Ishikawa (cell line): ENCODE measurements at regions not wholly inside any gene's neighbourhood (a gene's known extent, or its start where the extent isn't known, plus 50 kb on each side); places are given as distances from the start of the nearest gene placed in this dataset.
A peak's percentile ranks its signal among the peaks of the same experiment; 100 is the strongest.

Experiments used
- CEBPB ChIP-seq: IDR thresholded peaks from 2 replicates; pipeline ENCODE4 v1.6.1; 2012
- EGR1 ChIP-seq: IDR thresholded peaks from 2 replicates; pipeline ENCODE4 v1.6.1; 2012
- EP300 ChIP-seq: IDR thresholded peaks from 2 replicates; pipeline ENCODE4 v1.6.1; 2012; ENCODE audit warnings: borderline replicate concordance
- MAX ChIP-seq: IDR thresholded peaks from 2 replicates; pipeline ENCODE4 v1.6.1; 2012
- NFIC ChIP-seq: IDR thresholded peaks from 2 replicates; pipeline ENCODE4 v1.6.1; 2012
- RAD21 ChIP-seq: IDR thresholded peaks from 2 replicates; pipeline ENCODE4 v1.6.1; 2012; ENCODE audit warnings: low read depth
- TCF12 ChIP-seq: IDR thresholded peaks from 2 replicates; pipeline ENCODE4 v1.6.1; 2012; ENCODE audit warnings: low read depth
- TEAD4 ChIP-seq: IDR thresholded peaks from 2 replicates; pipeline ENCODE4 v1.6.1; 2012
- YY1 ChIP-seq: IDR thresholded peaks from 2 replicates; pipeline ENCODE4 v1.6.1; 2012; ENCODE audit warnings: low read depth

GRCh38 chrX:46260499-46260898 is 284.7 kb downstream of the ZNF674 start:
- TF ChIP-seq EP300 = peak; percentile 57; the same call in 1 of the 2 replicates
- TF ChIP-seq TEAD4 = peak; percentile 67
- TF ChIP-seq TCF12 = peak; percentile 55; the same call in 1 of the 2 replicates
- no peak for TF ChIP-seq RAD21
- TF ChIP-seq MAX = no peak
- no peak; the same call in 1 of the 2 replicates for TF ChIP-seq NFIC
- no peak for TF ChIP-seq EGR1
- TF ChIP-seq CEBPB = no peak
- TF ChIP-seq YY1 = no peak
